GM23248 (cell line): ENCODE measurements at regions not wholly inside any gene's neighbourhood (a gene's known extent, or its start where the extent isn't known, plus 50 kb on each side); places are given as distances from the start of the nearest gene placed in this dataset.

ENCODE experiments used
- DNase-seq: peaks from one replicate; pipeline ENCODE4 v3.0.0-alpha.2; 2015
- H2AFZ ChIP-seq: fragments of 200-600 bp; sonication (generic); 2 replicates; pipeline ENCODE4 v1.6.1; 2016; ENCODE audit warnings: antibody characterized with exemption
- H3F3A ChIP-seq: fragments of 200-600 bp; sonication (generic); 2 replicates; pipeline ENCODE4 v1.6.1; 2016; ENCODE audit warnings: mild to moderate bottlenecking, antibody characterized with exemption, mixed run types; ENCODE audit not compliant: insufficient read depth
- H3K27ac ChIP-seq: fragments of 200-600 bp; sonication (generic); 2 replicates; pipeline ENCODE4 v1.5.1; 2016; ENCODE audit warnings: mild to moderate bottlenecking
- H3K27me3 ChIP-seq: fragments of 200-600 bp; sonication (generic); replicated peaks from 2 replicates; pipeline ENCODE4 v1.6.1; 2016; ENCODE audit warnings: mild to moderate bottlenecking; ENCODE audit not compliant: insufficient read depth
- H3K36me3 ChIP-seq: fragments of 200-600 bp; sonication (generic); 2 replicates; pipeline ENCODE4 v1.6.1; 2016; ENCODE audit warnings: low read depth, mild to moderate bottlenecking
- H3K4me1 ChIP-seq: fragments of 200-600 bp; sonication (generic); 2 replicates; pipeline ENCODE4 v1.6.1; 2016; ENCODE audit warnings: mild to moderate bottlenecking; ENCODE audit not compliant: insufficient read depth
- H3K4me2 ChIP-seq: fragments of 200-600 bp; sonication (generic); one replicate; pipeline ENCODE4 v1.6.1; 2016; ENCODE audit warnings: mild to moderate bottlenecking; ENCODE audit not compliant: unreplicated experiment
- H3K4me3 ChIP-seq: fragments of 200-600 bp; sonication (generic); 2 replicates; pipeline ENCODE4 v1.5.1; 2016; ENCODE audit warnings: mild to moderate bottlenecking
- H3K79me2 ChIP-seq: fragments of 200-600 bp; sonication (generic); 2 replicates; pipeline ENCODE4 v1.6.1; 2016; ENCODE audit warnings: mild to moderate bottlenecking; ENCODE audit not compliant: insufficient read depth
- H3K9ac ChIP-seq: fragments of 200-600 bp; sonication (generic); 2 replicates; pipeline ENCODE4 v1.6.1; 2016; ENCODE audit warnings: mild to moderate bottlenecking
- H3K9me2 ChIP-seq: fragments of 200-600 bp; sonication (generic); 2 replicates; pipeline ENCODE4 v1.6.1; 2016; ENCODE audit warnings: mixed run types, mild to moderate bottlenecking, moderate library complexity; ENCODE audit not compliant: insufficient read depth
- H3K9me3 ChIP-seq: fragments of 200-600 bp; sonication (generic); one replicate; pipeline ENCODE4 v1.6.1; 2017; ENCODE audit warnings: low read depth
- H4K20me1 ChIP-seq: fragments of 200-600 bp; sonication (generic); 2 replicates; pipeline ENCODE4 v1.6.0; 2016; ENCODE audit not compliant: insufficient read depth
- EZH2 ChIP-seq: fragments of 200-600 bp; sonication (generic); IDR thresholded peaks from 2 replicates; pipeline ENCODE4 v1.6.1; 2018; ENCODE audit warnings: antibody characterized with exemption, mild to moderate bottlenecking; ENCODE audit not compliant: insufficient read depth, poor library complexity, severe bottlenecking
- EZH2phosphoT487 ChIP-seq: fragments of 200-600 bp; sonication (generic); IDR thresholded peaks from 2 replicates; pipeline ENCODE4 v1.6.1; 2018; ENCODE audit warnings: antibody characterized with exemption, moderate library complexity, mild to moderate bottlenecking, low read depth; ENCODE audit not compliant: insufficient read depth
- WGBS, 2 experiments: methylation state at CpG; one replicate each; pipeline ENCODE4 v1.1.6; 2015 to 2017; ENCODE audit warnings: low lambda C conversion rate in 2 of 2, low coverage in 1 of 2; ENCODE audit errors: missing lambda C conversion rate in 2 of 2; 5-methylcytosine and 5-hydroxymethylcytosine counted together
- in situ Hi-C: fragments of 300-500 bp; cut with MboI; formaldehyde crosslinking; loops from 2 replicates; pipeline ENCODE4 v1.15.0; 2020

- Histone ChIP-seq H3K27ac (no peak overlapping the region), H3F3A (no peaks in the 10 kb centered on the region), H3K4me3 (no peak overlapping the region), H3K4me1 (no peaks in the 10 kb centered on the region), H3K9me3 (no peaks in the 10 kb centered on the region), H3K36me3 (no peaks in the 10 kb centered on the region), H3K9ac (no peak overlapping the region), H3K9me2 (no peaks in the 10 kb centered on the region), H3K79me2 (no peaks in the 10 kb centered on the region), H4K20me1 (no peaks in the 10 kb centered on the region), H3K4me2 (no peak overlapping the region), H3K27me3 (no peaks in the 10 kb centered on the region), H2AFZ (no peak overlapping the region)
- 36 to 41% methylated on average over 12 of the region's 12 CpGs for WGBS, 2 experiments
- no peak for TF ChIP-seq EZH2
- no peak for TF ChIP-seq EZH2phosphoT487
- peak; percentile 35 for DNase-seq
- in situ Hi-C loops: no loop called here
Measured at GRCh38 chr2:128436479-128437203, 118.0 kb upstream of the HS6ST1 start.

- no peak overlapping the region for H3K4me3 ChIP-seq
- no peak overlapping the region for H2AFZ ChIP-seq
- H3F3A ChIP-seq: no peaks in the 10 kb centered on the region
- H3K27ac ChIP-seq: no peak overlapping the region
- in situ Hi-C loops: no loop called here
- H3K27me3 ChIP-seq: no peaks in the 10 kb centered on the region
- no peaks in the 10 kb centered on the region for H4K20me1 ChIP-seq
- TF ChIP-seq EZH2phosphoT487: no peak
- no peak for TF ChIP-seq EZH2
- no peak for DNase-seq
- H3K36me3 ChIP-seq: no peaks in the 10 kb centered on the region
- no peak overlapping the region for H3K4me2 ChIP-seq
- no peaks in the 10 kb centered on the region for H3K9me2 ChIP-seq
- H3K9me3 ChIP-seq: no peaks in the 10 kb centered on the region
- WGBS, 2 experiments: 22 to 35% methylated on average over 6 to 9 of the region's 9 CpGs
- no peak overlapping the region for H3K9ac ChIP-seq
- no peaks in the 10 kb centered on the region for H3K4me1 ChIP-seq
- no peaks in the 10 kb centered on the region for H3K79me2 ChIP-seq
Measured at GRCh38 chr2:128437204-128437565, 118.5 kb upstream of the HS6ST1 start.

- Histone ChIP-seq H3K9ac (no peak overlapping the region), H3K9me2 (no peaks in the 10 kb centered on the region), H3K4me3 (no peak overlapping the region), H3K9me3 (no peaks in the 10 kb centered on the region), H3F3A (no peaks in the 10 kb centered on the region), H3K4me2 (no peak overlapping the region), H3K79me2 (no peaks in the 10 kb centered on the region), H3K36me3 (no peaks in the 10 kb centered on the region), H3K27ac (no peak overlapping the region), H2AFZ (no peak overlapping the region), H4K20me1 (no peaks in the 10 kb centered on the region), H3K27me3 (no peaks in the 10 kb centered on the region), H3K4me1 (no peaks in the 10 kb centered on the region)
- TF ChIP-seq EZH2phosphoT487: no peak
- TF ChIP-seq EZH2: no peak
- WGBS, 2 experiments: 87 to 93% methylated on average over 16 of the region's 16 CpGs
- in situ Hi-C loops: no loop called here
- DNase-seq: no peak
Measured at GRCh38 chr2:128438091-128438490, 119.4 kb upstream of the HS6ST1 start.

GRCh38 chr2:128438586-128438985, 119.9 kb upstream of the HS6ST1 start:
- WGBS, 2 experiments: 54 to 64% methylated on average over 14 of the region's 14 CpGs
- no peaks in the 10 kb centered on the region for H3K4me1 ChIP-seq
- no peaks in the 10 kb centered on the region for H3K9me2 ChIP-seq
- H3K9ac ChIP-seq: no peak overlapping the region
- no peak overlapping the region for H3K4me3 ChIP-seq
- H3K27me3 ChIP-seq: no peaks in the 10 kb centered on the region
- no peaks in the 10 kb centered on the region for H4K20me1 ChIP-seq
- no peak for DNase-seq
- no peak overlapping the region for H3K27ac ChIP-seq
- H3F3A ChIP-seq: no peaks in the 10 kb centered on the region
- TF ChIP-seq EZH2phosphoT487 (no peak), EZH2 (no peak)
- no peaks in the 10 kb centered on the region for H3K36me3 ChIP-seq
- H3K4me2 ChIP-seq: no peak overlapping the region
- in situ Hi-C loops: no loop called here
- no peaks in the 10 kb centered on the region for H3K79me2 ChIP-seq
- H2AFZ ChIP-seq: no peak overlapping the region
- no peaks in the 10 kb centered on the region for H3K9me3 ChIP-seq
